Fibroblast of skin of right quadriceps (primary cell): ENCODE measurements at regions not wholly inside any gene's neighbourhood (a gene's known extent, or its start where the extent isn't known, plus 50 kb on each side); places are given as distances from the start of the nearest gene placed in this dataset.
"Not testable (repeated sequence)": the region's sequence is repeated elsewhere in the genome, so short reads cannot be mapped to it uniquely, and the experiment has no call there.

Experiments used
- DNase-seq: peaks from one replicate; pipeline ENCODE4 v3.0.0-alpha.2; 2013

GRCh38 chr1:219340796-219341195 lies 167.1 kb downstream of the LYPLAL1 start:
- peak; percentile 73 for DNase-seq

GRCh38 chr1:219339466-219339865 lies 165.8 kb downstream of the LYPLAL1 start:
- peak; percentile 44 for DNase-seq

GRCh38 chr1:219337588-219337987 lies 163.9 kb downstream of the LYPLAL1 start:
- DNase-seq = no peak

GRCh38 chr1:219333626-219334025 lies 159.9 kb downstream of the LYPLAL1 start:
- no peak for DNase-seq

- no peak for DNase-seq
These were observed 157.7 kb downstream of the LYPLAL1 start for GRCh38 chr1:219331424-219331823.

GRCh38 chr1:219330669-219331068 lies 157.0 kb downstream of the LYPLAL1 start:
- no peak for DNase-seq

GRCh38 chr1:219330001-219330400 lies 156.3 kb downstream of the LYPLAL1 start:
- DNase-seq = peak; percentile 43

- peak; percentile 72 for DNase-seq
These were observed 155.9 kb downstream of the LYPLAL1 start for GRCh38 chr1:219329578-219329977.

- DNase-seq = no peak
These were observed 153.2 kb downstream of the LYPLAL1 start for GRCh38 chr1:219326843-219327242.

GRCh38 chr1:219325368-219325742 lies 151.7 kb downstream of the LYPLAL1 start:
- DNase-seq = no peak

- DNase-seq = peak; percentile 97
These were observed 151.1 kb downstream of the LYPLAL1 start for GRCh38 chr1:219324629-219325367.

GRCh38 chr1:219324171-219324570 lies 150.5 kb downstream of the LYPLAL1 start:
- DNase-seq = no peak

- DNase-seq = peak; percentile 54
These were observed 149.7 kb downstream of the LYPLAL1 start for GRCh38 chr1:219323426-219323825.

GRCh38 chr1:219322766-219323165 lies 149.1 kb downstream of the LYPLAL1 start:
- DNase-seq = no peak

GRCh38 chr1:219320563-219320962 lies 146.9 kb downstream of the LYPLAL1 start:
- DNase-seq = not testable (repeated sequence)

GRCh38 chr1:219318826-219319225 lies 145.1 kb downstream of the LYPLAL1 start:
- DNase-seq = no peak

GRCh38 chr1:219317762-219318353 lies 144.2 kb downstream of the LYPLAL1 start:
- no peak for DNase-seq

- no peak for DNase-seq
These were observed 142.4 kb downstream of the LYPLAL1 start for GRCh38 chr1:219316066-219316465.

- no peak for DNase-seq
These were observed 140.3 kb downstream of the LYPLAL1 start for GRCh38 chr1:219313961-219314360.

GRCh38 chr1:219312967-219313366 lies 139.3 kb downstream of the LYPLAL1 start:
- DNase-seq = peak; percentile 67

GRCh38 chr1:219310181-219310728 lies 136.6 kb downstream of the LYPLAL1 start:
- no peak for DNase-seq

GRCh38 chr1:219308367-219308766 lies 134.7 kb downstream of the LYPLAL1 start:
- no peak for DNase-seq

GRCh38 chr1:219304227-219305226 lies 130.8 kb downstream of the LYPLAL1 start:
- DNase-seq = peak; percentile 61
